Stimulated activated CD4-positive, alpha-beta T cell treated with anti-CD3 and anti-CD28 coated beads, Interleukin-4, amount 100 ng/mL, for 24 hours (primary cell): ENCODE measurements at regions not wholly inside any gene's neighbourhood (a gene's known extent, or its start where the extent isn't known, plus 50 kb on each side); places are given as distances from the start of the nearest gene placed in this dataset.
"Not testable (repeated sequence)": the region's sequence is repeated elsewhere in the genome, so short reads cannot be mapped to it uniquely, and the experiment has no call there.

Experiments
- DNase-seq: peaks from one replicate; pipeline ENCODE4 v3.0.0-alpha.2; 2020

- no peak for DNase-seq
These were observed 96.0 kb downstream of the RASGEF1B start for GRCh38 chr4:81375745-81376144.

- no peak for DNase-seq
These were observed 101.8 kb downstream of the RASGEF1B start for GRCh38 chr4:81369886-81370285.

GRCh38 chr4:81366779-81367178, 104.9 kb downstream of the RASGEF1B start:
- no peak for DNase-seq

GRCh38 chr4:81360737-81361136, 111.0 kb downstream of the RASGEF1B start:
- DNase-seq, result no peak

GRCh38 chr4:81359207-81359606, 112.5 kb downstream of the RASGEF1B start:
- no peak for DNase-seq

- DNase-seq, result no peak
These were observed 113.6 kb downstream of the RASGEF1B start for GRCh38 chr4:81358154-81358553.

GRCh38 chr4:81356621-81357020, 115.1 kb downstream of the RASGEF1B start:
- no peak for DNase-seq

- DNase-seq, result no peak
These were observed 116.6 kb downstream of the RASGEF1B start for GRCh38 chr4:81355136-81355535.

- no peak for DNase-seq
These were observed 117.8 kb downstream of the RASGEF1B start for GRCh38 chr4:81353861-81354260.

GRCh38 chr4:81352446-81352835, 119.3 kb downstream of the RASGEF1B start:
- DNase-seq, result no peak

GRCh38 chr4:81351654-81352445, 119.9 kb downstream of the RASGEF1B start:
- DNase-seq, result peak; percentile 66

- DNase-seq, result no peak
These were observed 121.7 kb downstream of the RASGEF1B start for GRCh38 chr4:81350040-81350439.

- no peak for DNase-seq
These were observed 123.0 kb downstream of the RASGEF1B start for GRCh38 chr4:81348778-81349094.

GRCh38 chr4:81348086-81348777, 123.5 kb downstream of the RASGEF1B start:
- no peak for DNase-seq

GRCh38 chr4:81346719-81347118, 125.0 kb downstream of the RASGEF1B start:
- no peak for DNase-seq

- DNase-seq, result no peak
These were observed 128.2 kb downstream of the RASGEF1B start for GRCh38 chr4:81343536-81343935.

- DNase-seq, result no peak
These were observed 128.0 kb upstream of the PRKG2 start for GRCh38 chr4:81343046-81343445.

- DNase-seq, result no peak
These were observed 122.2 kb upstream of the PRKG2 start for GRCh38 chr4:81337211-81337610.

GRCh38 chr4:81335122-81335912, 120.3 kb upstream of the PRKG2 start:
- no peak for DNase-seq

- DNase-seq, result no peak
These were observed 115.0 kb upstream of the PRKG2 start for GRCh38 chr4:81330018-81330417.

GRCh38 chr4:81326581-81326980, 111.6 kb upstream of the PRKG2 start:
- DNase-seq, result no peak

GRCh38 chr4:81324594-81324993, 109.6 kb upstream of the PRKG2 start:
- DNase-seq, result not testable (repeated sequence)

- DNase-seq, result no peak
These were observed 104.6 kb upstream of the PRKG2 start for GRCh38 chr4:81319657-81320056.
